HFFc6 (cell line): ENCODE measurements at regions not wholly inside any gene's neighbourhood (a gene's known extent, or its start where the extent isn't known, plus 50 kb on each side); places are given as distances from the start of the nearest gene placed in this dataset.
"Not testable (repeated sequence)": the region's sequence is repeated elsewhere in the genome, so short reads cannot be mapped to it uniquely, and the experiment has no call there.

Source experiments
- DNase-seq: peaks from one replicate; pipeline ENCODE4 v3.0.0-alpha.2; 2018
- H3K27ac Mint-ChIP-seq: 2 replicates; pipeline ENCODE4 v1.8.0; 2020; ENCODE audit warnings: mild to moderate bottlenecking, mixed read lengths
- H3K27me3 Mint-ChIP-seq: 2 replicates; pipeline ENCODE4 v1.8.0; 2021; ENCODE audit warnings: mild to moderate bottlenecking, moderate library complexity, mixed read lengths; ENCODE audit not compliant: insufficient read depth
- H3K36me3 Mint-ChIP-seq: 2 replicates; pipeline ENCODE4 v1.8.0; 2021; ENCODE audit warnings: low read depth, mixed read lengths
- H3K4me1 Mint-ChIP-seq: 2 replicates; pipeline ENCODE4 v1.8.0; 2020; ENCODE audit warnings: low read depth, mixed read lengths
- H3K4me3 Mint-ChIP-seq: 2 replicates; pipeline ENCODE4 v1.8.0; 2020; ENCODE audit warnings: mild to moderate bottlenecking, moderate library complexity, mixed read lengths
- H3K9me3 Mint-ChIP-seq: 2 replicates; pipeline ENCODE4 v1.8.0; 2020; ENCODE audit warnings: mild to moderate bottlenecking, mixed read lengths
- TF ChIP-seq, protein P1 (sequence below): fragments of 200-600 bp; sonication (generic); IDR thresholded peaks from 2 replicates; pipeline ENCODE4 v1.5.0; 2021; ENCODE audit warnings: antibody characterized with exemption, mild to moderate bottlenecking

DNA sequence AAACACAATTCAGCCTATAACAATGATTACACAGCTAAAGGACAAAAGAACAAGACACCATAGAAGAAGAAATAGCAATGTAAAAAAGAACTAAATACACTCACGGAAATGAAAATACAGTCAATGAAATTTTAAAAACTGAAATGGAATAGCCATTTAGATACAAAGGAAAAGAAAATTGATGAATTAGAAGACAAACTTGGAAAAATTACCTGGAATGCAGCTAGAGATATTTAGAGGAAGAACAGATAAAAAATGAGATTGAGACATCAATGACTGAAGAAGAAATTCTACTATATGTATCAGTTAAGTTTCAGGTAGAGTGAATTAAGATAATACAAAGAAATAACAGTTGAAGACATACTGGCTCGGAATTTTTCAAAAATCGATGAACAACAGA, 430.4 kb upstream of the NR5A2 start:
- H3K36me3 Mint-ChIP-seq = no peaks in the 10 kb centered on the region
- H3K27me3 Mint-ChIP-seq = peaks cover 3% of the 10 kb centered on the region
- no peak overlapping the region for H3K27ac Mint-ChIP-seq
- H3K4me1 Mint-ChIP-seq = no peaks in the 10 kb centered on the region
- no peak overlapping the region for H3K4me3 Mint-ChIP-seq
- DNase-seq = no peak
- H3K9me3 Mint-ChIP-seq = peaks cover 14% of the 10 kb centered on the region
- TF ChIP-seq, protein P1, sequence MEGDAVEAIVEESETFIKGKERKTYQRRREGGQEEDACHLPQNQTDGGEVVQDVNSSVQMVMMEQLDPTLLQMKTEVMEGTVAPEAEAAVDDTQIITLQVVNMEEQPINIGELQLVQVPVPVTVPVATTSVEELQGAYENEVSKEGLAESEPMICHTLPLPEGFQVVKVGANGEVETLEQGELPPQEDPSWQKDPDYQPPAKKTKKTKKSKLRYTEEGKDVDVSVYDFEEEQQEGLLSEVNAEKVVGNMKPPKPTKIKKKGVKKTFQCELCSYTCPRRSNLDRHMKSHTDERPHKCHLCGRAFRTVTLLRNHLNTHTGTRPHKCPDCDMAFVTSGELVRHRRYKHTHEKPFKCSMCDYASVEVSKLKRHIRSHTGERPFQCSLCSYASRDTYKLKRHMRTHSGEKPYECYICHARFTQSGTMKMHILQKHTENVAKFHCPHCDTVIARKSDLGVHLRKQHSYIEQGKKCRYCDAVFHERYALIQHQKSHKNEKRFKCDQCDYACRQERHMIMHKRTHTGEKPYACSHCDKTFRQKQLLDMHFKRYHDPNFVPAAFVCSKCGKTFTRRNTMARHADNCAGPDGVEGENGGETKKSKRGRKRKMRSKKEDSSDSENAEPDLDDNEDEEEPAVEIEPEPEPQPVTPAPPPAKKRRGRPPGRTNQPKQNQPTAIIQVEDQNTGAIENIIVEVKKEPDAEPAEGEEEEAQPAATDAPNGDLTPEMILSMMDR = no peak

DNA sequence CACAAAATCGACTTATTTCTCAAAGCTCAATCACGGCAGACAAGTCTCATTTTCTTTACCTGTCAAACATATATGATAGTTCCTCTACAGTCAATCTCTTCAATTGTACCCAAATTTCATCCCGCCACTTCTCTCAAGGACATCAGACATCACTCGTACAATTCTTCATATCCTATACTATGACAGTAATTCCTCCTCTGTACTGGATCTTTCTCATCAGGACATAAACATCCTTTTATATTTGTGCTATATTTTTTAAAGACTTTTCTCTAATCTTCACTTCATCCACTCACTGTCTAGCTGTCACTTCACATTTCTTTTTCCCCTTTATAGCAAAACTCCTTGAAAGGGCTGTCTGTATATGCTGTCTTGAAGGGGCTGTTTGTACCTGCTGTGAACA, 419.1 kb upstream of the NR5A2 start:
- TF ChIP-seq, protein P1 = no peak
- peaks cover 5% of the 10 kb centered on the region; the same call in 1 of the 2 replicates for H3K9me3 Mint-ChIP-seq
- H3K4me3 Mint-ChIP-seq = no peak overlapping the region
- no peak for DNase-seq
- H3K27me3 Mint-ChIP-seq = peaks cover 17% of the 10 kb centered on the region
- H3K27ac Mint-ChIP-seq = no peak overlapping the region
- peaks cover 7% of the 10 kb centered on the region for H3K4me1 Mint-ChIP-seq
- H3K36me3 Mint-ChIP-seq = no peaks in the 10 kb centered on the region

DNA sequence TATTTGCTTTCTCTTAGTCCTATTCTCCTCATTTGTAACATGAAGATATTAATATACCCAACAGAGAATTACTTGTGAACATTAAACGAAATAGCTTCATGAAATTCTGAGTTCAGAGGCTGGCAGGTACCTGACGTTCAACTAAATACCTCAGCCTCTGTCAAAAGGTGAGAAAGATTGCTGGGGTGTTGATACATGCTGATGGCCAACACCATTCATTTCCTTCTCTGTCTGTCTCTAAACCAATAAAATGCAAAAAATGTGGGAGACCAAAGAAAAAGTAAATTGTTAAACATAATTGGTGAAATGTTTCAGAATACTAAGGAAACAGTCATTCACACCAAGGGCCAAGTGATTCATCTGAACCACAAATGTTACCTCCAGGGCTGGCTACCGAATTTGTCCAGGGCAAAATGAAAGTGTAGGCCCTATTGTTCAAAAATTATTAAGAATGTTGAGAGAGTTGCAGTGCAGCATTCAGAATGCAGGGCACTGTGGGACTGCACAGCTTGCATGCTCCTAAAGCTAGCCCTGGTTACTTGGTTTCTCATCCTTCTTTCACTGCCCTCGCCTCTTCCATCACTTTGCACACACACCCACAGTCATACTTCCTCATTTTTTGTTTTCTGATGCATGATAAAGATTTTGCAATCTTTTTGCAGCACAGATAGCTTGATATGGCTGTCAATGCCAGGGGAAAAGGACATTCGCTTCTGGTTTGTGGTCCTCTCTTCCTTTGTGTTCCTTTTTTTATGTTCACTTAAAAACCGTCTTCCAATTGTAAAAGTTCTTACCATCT, 414.3 kb upstream of the NR5A2 start:
- Mint-ChIP-seq H3K27ac (no peak overlapping the region), H3K27me3 (peaks cover 8% of the 10 kb centered on the region; the same call in 1 of the 2 replicates), H3K4me3 (peak overlapping the region; percentile 4), H3K36me3 (no peaks in the 10 kb centered on the region), H3K9me3 (no peaks in the 10 kb centered on the region), H3K4me1 (peaks cover 12% of the 10 kb centered on the region)
- DNase-seq = peak; percentile 21
- TF ChIP-seq, protein P1 = no peak

DNA sequence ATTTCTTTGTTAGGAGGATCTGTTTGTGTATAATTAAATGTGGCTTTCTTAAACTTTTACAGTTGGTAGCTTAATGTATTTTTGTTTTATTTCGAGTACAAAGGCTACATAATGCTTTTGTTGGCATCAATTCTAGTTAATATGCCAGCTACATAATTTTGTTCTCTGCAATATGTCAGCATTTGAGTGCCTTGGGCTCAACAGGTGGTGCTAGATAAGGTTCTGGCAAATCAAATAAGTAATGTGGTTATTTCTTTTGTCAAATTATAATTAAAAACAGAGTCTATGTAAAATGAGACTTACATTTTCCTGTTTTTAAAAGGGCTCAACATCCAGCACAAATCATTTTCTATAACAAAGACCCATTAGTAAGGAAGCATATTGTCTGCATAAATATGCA, 410.6 kb upstream of the NR5A2 start:
- no peak overlapping the region for H3K4me3 Mint-ChIP-seq
- H3K36me3 Mint-ChIP-seq = no peaks in the 10 kb centered on the region
- TF ChIP-seq, protein P1 = no peak
- DNase-seq = no peak
- H3K4me1 Mint-ChIP-seq = peaks cover 12% of the 10 kb centered on the region
- peaks cover 14% of the 10 kb centered on the region for H3K27me3 Mint-ChIP-seq
- H3K27ac Mint-ChIP-seq = no peak overlapping the region
- no peaks in the 10 kb centered on the region for H3K9me3 Mint-ChIP-seq

DNA sequence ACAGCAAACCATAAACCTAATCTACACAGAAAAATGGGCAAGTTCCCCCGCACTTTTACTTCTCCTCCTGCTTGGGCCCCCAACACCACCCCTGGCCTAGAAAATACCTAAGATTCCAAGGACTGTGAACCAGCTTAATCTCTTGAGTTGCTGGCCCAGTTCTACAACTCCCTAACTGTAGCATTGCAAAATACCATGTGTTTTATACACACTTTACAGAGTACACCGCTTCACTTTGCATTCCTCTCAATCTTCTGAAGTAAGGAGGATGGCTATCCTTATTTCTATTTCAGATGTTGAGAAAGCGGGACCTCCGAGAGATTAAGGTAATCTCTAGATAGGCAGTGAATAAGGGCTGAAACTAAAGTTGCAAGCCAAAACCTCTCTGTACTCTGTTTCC, 408.3 kb upstream of the NR5A2 start:
- Mint-ChIP-seq H3K36me3 (no peaks in the 10 kb centered on the region), H3K4me3 (no peak overlapping the region), H3K9me3 (no peaks in the 10 kb centered on the region), H3K27ac (no peak overlapping the region), H3K27me3 (peaks cover 18% of the 10 kb centered on the region), H3K4me1 (no peaks in the 10 kb centered on the region)
- no peak for DNase-seq
- TF ChIP-seq, protein P1 = no peak

DNA sequence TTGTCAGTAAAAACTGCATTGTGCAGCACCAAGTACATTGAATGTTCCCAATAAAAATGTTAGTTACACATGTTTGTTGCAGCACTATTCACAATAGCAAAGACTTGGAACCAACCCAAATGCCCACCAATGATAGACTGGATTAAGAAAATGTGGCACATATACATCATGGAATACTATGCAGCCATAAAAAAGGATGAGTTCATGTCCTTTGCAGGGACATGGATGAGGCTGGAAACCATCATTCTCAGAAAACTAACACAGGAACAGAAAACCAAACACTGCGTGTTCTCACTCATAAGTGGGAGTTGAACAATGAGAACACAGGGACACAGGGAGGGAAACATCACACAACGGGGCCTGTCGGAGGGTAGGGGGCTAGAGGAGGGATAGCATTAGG, 401.3 kb upstream of the NR5A2 start:
- H3K27me3 Mint-ChIP-seq = peaks cover 16% of the 10 kb centered on the region
- not testable (repeated sequence) for H3K4me1 Mint-ChIP-seq, H3K27ac Mint-ChIP-seq, H3K36me3 Mint-ChIP-seq, H3K4me3 Mint-ChIP-seq, H3K9me3 Mint-ChIP-seq, DNase-seq
